Pons (tissue), 1 donor: ENCODE measurements at regions not wholly inside any gene's neighbourhood (a gene's known extent, or its start where the extent isn't known, plus 50 kb on each side); places are given as distances from the start of the nearest gene placed in this dataset.
"Not testable (repeated sequence)": the region's sequence is repeated elsewhere in the genome, so short reads cannot be mapped to it uniquely, and the experiment has no call there.

ENCODE experiments used
- DNase-seq: peaks from one replicate; pipeline ENCODE4 v3.0.0-alpha.2; 2016; ENCODE audit warnings: low spot score

DNA sequence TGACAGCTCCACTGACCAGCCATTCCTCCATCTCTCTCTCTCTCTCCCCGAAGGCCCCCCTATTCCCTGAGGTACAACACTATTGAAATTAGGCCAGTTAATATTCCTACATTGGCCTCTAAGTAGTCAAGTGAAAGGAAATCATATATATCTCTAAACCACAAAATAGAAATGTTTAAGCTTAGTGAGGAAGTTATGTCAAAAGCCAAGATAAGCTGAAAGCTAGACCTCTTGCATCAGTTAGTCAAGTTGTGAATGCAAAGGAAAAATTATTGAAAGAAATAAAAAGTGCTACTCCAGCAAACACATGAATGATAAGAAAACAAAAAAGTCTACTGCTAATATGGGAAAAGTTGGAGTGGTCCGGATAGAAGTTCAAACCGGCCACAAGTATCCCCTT is 301.3 kb upstream of the RBMS1 start:
- DNase-seq: no peak

GRCh38 chr2:160803881-160804280 is 310.3 kb upstream of the RBMS1 start:
- no peak for DNase-seq

GRCh38 chr2:160810406-160810805 is 316.8 kb upstream of the RBMS1 start:
- no peak for DNase-seq

GRCh38 chr2:160812830-160813505 is 319.4 kb upstream of the RBMS1 start:
- no peak for DNase-seq

- no peak for DNase-seq
Observed at GRCh38 chr2:160813506-160813858, 319.9 kb upstream of the RBMS1 start.

GRCh38 chr2:160816916-160817499 is 323.4 kb upstream of the RBMS1 start:
- DNase-seq: no peak

DNA sequence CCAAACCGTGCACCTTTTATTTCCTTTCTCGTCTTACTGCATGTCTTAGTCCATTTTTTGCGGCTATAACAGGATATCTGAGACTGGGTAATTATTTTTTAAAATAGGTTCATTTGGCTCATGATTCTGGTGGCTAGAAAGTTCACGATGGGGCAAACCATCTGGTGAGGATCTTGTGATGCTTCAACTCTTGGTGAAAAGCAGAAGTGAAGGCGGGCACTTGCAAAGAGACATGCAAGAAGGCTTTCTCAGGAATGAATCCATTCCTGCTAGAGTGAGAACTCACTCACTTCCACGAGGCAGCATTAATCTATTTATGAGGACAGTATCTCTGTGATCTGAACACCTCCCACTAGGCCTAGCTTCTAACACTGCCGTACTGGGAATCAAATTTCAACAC is 327.1 kb upstream of the RBMS1 start:
- DNase-seq: no peak

GRCh38 chr2:160822006-160822405 is 328.4 kb upstream of the RBMS1 start:
- DNase-seq: no peak

- DNase-seq: no peak
Observed at GRCh38 chr2:160825433-160825832, 331.8 kb upstream of the RBMS1 start.

DNA sequence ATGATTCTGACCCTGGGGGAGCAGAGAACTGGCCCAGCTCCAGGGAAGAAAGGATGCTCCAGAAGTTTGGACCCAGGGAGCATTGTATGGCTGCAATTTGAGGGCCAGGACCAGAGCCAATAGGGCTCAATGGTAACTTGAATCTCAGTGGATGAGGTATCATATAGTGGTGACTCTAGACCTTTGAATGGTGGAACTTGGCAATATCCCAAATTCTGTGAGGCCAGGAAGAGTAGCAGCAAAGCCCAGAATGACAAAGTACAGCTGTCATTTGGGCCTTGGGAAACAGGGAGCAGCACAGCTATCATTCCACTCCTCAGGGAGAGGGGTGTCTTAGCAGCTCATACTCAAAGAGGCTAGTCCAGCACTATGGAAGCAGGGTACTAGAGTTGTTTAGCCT is 332.9 kb upstream of the RBMS1 start:
- DNase-seq: no peak

DNA sequence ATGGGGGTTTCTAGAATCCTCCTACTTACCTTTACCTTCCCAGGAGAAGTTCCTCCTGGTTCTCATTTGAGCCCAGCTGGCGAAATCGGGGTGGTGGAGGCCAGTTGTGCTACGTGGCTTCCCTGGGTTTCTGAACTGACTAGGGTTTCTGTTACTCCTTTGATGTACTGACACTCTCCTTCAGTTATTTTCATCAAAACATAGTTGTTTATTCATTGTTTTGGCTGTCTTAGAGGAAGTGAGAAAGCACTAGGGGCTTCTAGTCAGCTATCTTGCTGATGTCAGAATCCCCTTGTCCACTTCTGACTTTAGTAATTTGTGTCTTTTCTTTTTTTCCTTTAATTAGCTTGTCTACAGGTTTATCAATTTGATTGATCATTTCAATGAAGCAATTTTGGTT is 332.2 kb upstream of the TANK start:
- DNase-seq: no peak

DNA sequence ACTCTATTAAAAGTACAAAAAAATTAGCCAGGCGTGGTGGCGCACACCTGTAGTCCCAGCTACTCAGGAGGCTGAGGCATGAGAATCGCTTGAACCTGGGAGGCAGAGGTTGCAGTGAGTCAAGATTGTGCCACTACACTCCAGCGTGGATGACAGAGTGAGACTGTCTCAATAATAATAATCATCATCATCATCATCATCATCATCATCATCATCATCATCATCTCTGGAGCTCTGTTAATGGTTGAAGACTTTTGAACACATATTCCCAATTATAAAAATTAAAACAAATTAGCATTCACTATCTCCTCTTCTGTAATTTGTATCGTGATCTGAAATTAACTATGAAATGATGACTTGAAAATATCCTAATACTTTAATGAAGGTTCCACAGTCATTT is 327.8 kb upstream of the TANK start:
- DNase-seq: not testable (repeated sequence)

GRCh38 chr2:160835166-160835565 is 325.1 kb upstream of the TANK start:
- DNase-seq: no peak

- no peak for DNase-seq
Observed at GRCh38 chr2:160836755-160837154, 323.5 kb upstream of the TANK start.

- DNase-seq: no peak
Observed at GRCh38 chr2:160837416-160837815, 322.8 kb upstream of the TANK start.

DNA sequence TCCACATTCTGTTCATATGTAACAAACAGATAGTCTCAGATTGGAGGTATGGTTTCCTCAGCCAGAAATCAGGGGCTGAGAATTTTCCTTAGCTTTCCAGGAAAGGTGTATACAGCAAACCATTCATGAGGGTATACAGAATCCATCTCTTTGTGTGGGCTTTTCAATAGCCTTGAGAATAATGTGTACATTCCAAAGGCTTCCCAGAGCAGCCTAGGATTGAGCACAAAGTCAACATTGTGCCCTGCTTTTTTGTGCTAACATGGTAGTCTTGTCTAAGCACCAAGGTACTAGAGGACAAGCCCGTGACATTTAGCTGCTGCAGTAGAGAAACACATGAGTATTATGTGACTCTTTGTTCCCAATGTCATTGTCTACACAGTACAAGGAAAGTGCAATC is 322.1 kb upstream of the TANK start:
- DNase-seq: no peak

DNA sequence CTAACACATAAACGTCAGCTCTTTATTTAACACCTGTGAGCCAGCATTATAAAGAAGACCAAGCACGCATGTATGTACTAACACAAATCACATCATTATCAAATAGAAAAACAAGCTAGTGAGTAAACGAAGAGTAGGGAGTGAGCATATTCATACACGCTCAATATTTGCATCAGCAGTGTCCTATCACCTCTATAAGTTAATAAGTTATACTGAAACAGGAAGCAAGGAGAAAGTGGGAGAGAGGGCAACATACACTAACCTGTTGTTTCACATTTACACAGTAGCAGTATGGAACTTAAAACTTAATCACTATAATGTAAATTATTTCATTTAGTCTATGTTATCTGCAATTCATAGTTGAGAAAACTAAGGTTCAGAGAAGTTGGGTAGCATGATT is 321.5 kb upstream of the TANK start:
- DNase-seq: no peak

DNA sequence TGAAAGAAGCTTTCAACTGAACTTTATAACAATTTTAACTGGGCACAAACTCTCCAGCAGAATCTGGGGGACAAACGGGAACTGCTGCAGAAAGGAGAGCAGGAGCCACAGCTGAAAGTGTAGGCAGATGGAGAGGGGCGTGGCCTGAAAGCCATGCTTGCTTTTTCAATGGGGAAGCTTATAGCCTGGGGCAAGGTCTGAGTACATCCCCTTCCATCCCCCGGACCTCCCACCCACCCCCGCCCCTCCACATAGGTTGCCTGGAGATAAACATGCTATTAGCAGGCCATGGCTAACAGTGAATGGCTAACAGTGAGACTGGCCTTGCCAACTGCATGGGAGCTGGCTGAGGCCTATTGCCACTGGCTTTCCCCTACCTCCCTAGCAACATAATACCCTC is 317.9 kb upstream of the TANK start:
- DNase-seq: no peak

DNA sequence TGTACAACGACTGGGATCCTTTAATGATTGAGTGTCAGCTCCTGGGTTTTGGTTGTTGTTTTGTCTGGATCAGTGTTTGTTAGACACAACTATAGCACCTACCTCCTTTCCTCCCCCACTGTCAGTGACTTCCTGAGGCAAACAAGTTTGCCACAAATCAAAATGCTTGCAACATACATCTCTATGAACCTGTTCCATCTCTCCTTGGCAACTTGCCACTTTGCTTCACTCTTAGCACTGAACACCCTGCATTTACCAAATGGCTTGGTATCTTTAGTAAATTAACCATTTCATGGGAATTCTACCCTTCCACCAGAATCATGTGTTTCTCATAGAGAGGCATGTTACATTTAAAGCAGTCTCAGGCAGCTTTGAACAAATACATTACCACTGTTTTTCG is 301.1 kb upstream of the TANK start:
- no peak for DNase-seq

- no peak for DNase-seq
Observed at GRCh38 chr2:160862226-160862625, 298.0 kb upstream of the TANK start.

DNA sequence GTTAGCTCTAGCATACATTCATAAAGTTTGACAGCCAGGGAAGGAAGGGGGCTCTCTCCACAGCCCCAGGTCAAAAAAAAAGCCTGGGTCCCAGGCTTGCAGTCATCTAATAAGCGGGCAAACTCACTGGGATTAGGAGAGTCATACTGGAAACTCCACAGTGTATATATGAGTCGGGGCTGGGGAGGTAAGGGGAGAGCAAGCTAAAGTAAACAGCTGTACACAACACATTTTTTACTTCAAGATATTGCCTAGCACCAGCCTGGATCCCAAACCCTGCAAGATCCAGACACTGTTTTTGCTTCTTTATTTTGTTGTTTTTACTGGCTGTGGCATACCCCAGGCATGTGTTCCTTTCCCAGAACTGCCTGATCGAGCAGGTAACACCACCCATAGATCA is 291.3 kb upstream of the TANK start:
- no peak for DNase-seq

GRCh38 chr2:160869411-160869810 is 290.8 kb upstream of the TANK start:
- DNase-seq: no peak

GRCh38 chr2:160870729-160871465 is 289.3 kb upstream of the TANK start:
- no peak for DNase-seq

- no peak for DNase-seq
Observed at GRCh38 chr2:160871953-160872352, 288.3 kb upstream of the TANK start.
